GM18861 (cell line): ENCODE measurements at regions not wholly inside any gene's neighbourhood (a gene's known extent, or its start where the extent isn't known, plus 50 kb on each side); places are given as distances from the start of the nearest gene placed in this dataset.
"Not testable (repeated sequence)": the region's sequence is repeated elsewhere in the genome, so short reads cannot be mapped to it uniquely, and the experiment has no call there.

Experiments
- ATAC-seq: cut with Tn5 transposase; IDR thresholded peaks from one replicate; pipeline ENCODE4 v1.9.1; 2021; ENCODE audit not compliant: unreplicated experiment

GRCh38 chr22:49360746-49361145, 466.9 kb downstream of the BRD1 start:
- ATAC-seq: no peak

- ATAC-seq: no peak
Measured at GRCh38 chr22:49359076-49359475, 468.6 kb downstream of the BRD1 start.

- no peak for ATAC-seq
Measured at GRCh38 chr22:49357661-49358440, 469.8 kb downstream of the BRD1 start.

- ATAC-seq: no peak
Measured at GRCh38 chr22:49356428-49356827, 471.2 kb downstream of the BRD1 start.

GRCh38 chr22:49355211-49355920, 472.3 kb downstream of the BRD1 start:
- no peak for ATAC-seq

- no peak for ATAC-seq
Measured at GRCh38 chr22:49354516-49355210, 473.0 kb downstream of the BRD1 start.

- no peak for ATAC-seq
Measured at GRCh38 chr22:49353235-49353634, 474.4 kb downstream of the BRD1 start.

GRCh38 chr22:49352361-49353169, 475.1 kb downstream of the BRD1 start:
- ATAC-seq: no peak

- no peak for ATAC-seq
Measured at GRCh38 chr22:49351761-49352227, 475.9 kb downstream of the BRD1 start.

- no peak for ATAC-seq
Measured at GRCh38 chr22:49350441-49351121, 477.1 kb downstream of the BRD1 start.

- ATAC-seq: no peak
Measured at GRCh38 chr22:49349841-49350381, 477.8 kb downstream of the BRD1 start.

- ATAC-seq: no peak
Measured at GRCh38 chr22:49349181-49349835, 478.4 kb downstream of the BRD1 start.

- ATAC-seq: no peak
Measured at GRCh38 chr22:49348631-49349030, 479.0 kb downstream of the BRD1 start.

GRCh38 chr22:49347376-49347775, 480.3 kb downstream of the BRD1 start:
- ATAC-seq: no peak

GRCh38 chr22:49345896-49346295, 481.8 kb downstream of the BRD1 start:
- ATAC-seq: no peak

GRCh38 chr22:49344656-49345055, 483.0 kb downstream of the BRD1 start:
- ATAC-seq: no peak

- no peak for ATAC-seq
Measured at GRCh38 chr22:49344161-49344560, 483.5 kb downstream of the BRD1 start.

- no peak for ATAC-seq
Measured at GRCh38 chr22:49340406-49340805, 487.3 kb downstream of the BRD1 start.

GRCh38 chr22:49336483-49336882, 491.2 kb downstream of the BRD1 start:
- ATAC-seq: not testable (repeated sequence)

- no peak for ATAC-seq
Measured at GRCh38 chr22:49334976-49335375, 492.7 kb downstream of the BRD1 start.
